ENCODE measurements at regions not wholly inside any gene's neighbourhood (a gene's known extent, or its start where the extent isn't known, plus 50 kb on each side); places are given as distances from the start of the nearest gene placed in this dataset.

DNA sequence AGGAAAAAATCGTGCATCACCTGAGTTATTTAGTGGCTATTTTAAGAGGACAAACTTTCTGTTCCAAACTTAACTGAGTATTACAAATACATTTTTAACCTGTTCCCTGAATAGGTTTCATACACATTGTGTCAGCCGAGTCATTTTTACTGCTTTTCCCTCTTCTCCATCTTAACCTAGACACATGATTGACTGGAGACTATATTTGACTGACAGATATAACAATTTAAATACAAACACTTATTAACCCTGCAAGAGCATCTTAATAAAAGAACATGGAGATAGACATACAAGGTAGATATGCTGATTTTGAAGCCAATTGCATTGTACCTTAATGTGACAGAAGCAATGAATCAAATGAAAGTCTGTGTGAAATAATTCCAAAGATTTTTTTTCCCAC, 810.5 kb upstream of the ARPP21 start:
- intact Hi-C loops (cut with micrococcal nuclease; ENCODE audit: unreplicated experiment) (no loop called here), in situ Hi-C loops (cut with HindIII; ENCODE audit: low pct_unique_long_range_greater_than_20kb, low sequenced_read_pairs) (no loop called here)
- no peak for DNase-seq (ENCODE audit: low read depth, low spot score)
- H3K4me3 ChIP-seq (ENCODE audit: low read depth in 2 of 2, low read length in 2 of 2), result no peak overlapping the region
- BruUV-seq (replicated peaks), result no TSS peak
- CTCF ChIA-PET, result no interaction called here
- no peaks in the 10 kb centered on the region for H3K27me3 ChIP-seq (ENCODE audit: control insufficient read depth, insufficient read depth, low read length)
- no peaks in the 10 kb centered on the region for H3K36me3 ChIP-seq (ENCODE audit: control insufficient read depth, insufficient read depth, low read length)
- no peaks in the 10 kb centered on the region for H3K4me1 ChIP-seq (ENCODE audit: control insufficient read depth, insufficient read depth, low read length)
- TF ChIP-seq SIN3A (IDR thresholded peaks at IDR 0.05; ENCODE audit: borderline replicate concordance, insufficient read depth, low read depth, low read length) (no peak), POLR2AphosphoS5 (IDR thresholded peaks at IDR 0.05; ENCODE audit: low read depth, low read length) (no peak), TCF7L2 (IDR thresholded peaks at IDR 0.05; ENCODE audit: low read depth, low read length) (no peak)
- TF ChIP-seq, protein P1, sequence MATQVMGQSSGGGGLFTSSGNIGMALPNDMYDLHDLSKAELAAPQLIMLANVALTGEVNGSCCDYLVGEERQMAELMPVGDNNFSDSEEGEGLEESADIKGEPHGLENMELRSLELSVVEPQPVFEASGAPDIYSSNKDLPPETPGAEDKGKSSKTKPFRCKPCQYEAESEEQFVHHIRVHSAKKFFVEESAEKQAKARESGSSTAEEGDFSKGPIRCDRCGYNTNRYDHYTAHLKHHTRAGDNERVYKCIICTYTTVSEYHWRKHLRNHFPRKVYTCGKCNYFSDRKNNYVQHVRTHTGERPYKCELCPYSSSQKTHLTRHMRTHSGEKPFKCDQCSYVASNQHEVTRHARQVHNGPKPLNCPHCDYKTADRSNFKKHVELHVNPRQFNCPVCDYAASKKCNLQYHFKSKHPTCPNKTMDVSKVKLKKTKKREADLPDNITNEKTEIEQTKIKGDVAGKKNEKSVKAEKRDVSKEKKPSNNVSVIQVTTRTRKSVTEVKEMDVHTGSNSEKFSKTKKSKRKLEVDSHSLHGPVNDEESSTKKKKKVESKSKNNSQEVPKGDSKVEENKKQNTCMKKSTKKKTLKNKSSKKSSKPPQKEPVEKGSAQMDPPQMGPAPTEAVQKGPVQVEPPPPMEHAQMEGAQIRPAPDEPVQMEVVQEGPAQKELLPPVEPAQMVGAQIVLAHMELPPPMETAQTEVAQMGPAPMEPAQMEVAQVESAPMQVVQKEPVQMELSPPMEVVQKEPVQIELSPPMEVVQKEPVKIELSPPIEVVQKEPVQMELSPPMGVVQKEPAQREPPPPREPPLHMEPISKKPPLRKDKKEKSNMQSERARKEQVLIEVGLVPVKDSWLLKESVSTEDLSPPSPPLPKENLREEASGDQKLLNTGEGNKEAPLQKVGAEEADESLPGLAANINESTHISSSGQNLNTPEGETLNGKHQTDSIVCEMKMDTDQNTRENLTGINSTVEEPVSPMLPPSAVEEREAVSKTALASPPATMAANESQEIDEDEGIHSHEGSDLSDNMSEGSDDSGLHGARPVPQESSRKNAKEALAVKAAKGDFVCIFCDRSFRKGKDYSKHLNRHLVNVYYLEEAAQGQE (IDR thresholded peaks at IDR 0.05; ENCODE audit: insufficient read depth in 1 of 2, low read depth in 2 of 2, low read length in 1 of 2), result no peak
- TF ChIP-seq, protein P2, sequence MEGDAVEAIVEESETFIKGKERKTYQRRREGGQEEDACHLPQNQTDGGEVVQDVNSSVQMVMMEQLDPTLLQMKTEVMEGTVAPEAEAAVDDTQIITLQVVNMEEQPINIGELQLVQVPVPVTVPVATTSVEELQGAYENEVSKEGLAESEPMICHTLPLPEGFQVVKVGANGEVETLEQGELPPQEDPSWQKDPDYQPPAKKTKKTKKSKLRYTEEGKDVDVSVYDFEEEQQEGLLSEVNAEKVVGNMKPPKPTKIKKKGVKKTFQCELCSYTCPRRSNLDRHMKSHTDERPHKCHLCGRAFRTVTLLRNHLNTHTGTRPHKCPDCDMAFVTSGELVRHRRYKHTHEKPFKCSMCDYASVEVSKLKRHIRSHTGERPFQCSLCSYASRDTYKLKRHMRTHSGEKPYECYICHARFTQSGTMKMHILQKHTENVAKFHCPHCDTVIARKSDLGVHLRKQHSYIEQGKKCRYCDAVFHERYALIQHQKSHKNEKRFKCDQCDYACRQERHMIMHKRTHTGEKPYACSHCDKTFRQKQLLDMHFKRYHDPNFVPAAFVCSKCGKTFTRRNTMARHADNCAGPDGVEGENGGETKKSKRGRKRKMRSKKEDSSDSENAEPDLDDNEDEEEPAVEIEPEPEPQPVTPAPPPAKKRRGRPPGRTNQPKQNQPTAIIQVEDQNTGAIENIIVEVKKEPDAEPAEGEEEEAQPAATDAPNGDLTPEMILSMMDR (IDR thresholded peaks at IDR 0.05), result no peak
- no peak overlapping the region for H3K27ac ChIP-seq (ENCODE audit: low read length)
- POLR2A ChIA-PET, result no interaction called here
- ATAC-seq, result no peak
- H3K9me3 ChIP-seq (ENCODE audit: control insufficient read depth, insufficient read depth, low read depth, low read length), result no peaks in the 10 kb centered on the region

DNA sequence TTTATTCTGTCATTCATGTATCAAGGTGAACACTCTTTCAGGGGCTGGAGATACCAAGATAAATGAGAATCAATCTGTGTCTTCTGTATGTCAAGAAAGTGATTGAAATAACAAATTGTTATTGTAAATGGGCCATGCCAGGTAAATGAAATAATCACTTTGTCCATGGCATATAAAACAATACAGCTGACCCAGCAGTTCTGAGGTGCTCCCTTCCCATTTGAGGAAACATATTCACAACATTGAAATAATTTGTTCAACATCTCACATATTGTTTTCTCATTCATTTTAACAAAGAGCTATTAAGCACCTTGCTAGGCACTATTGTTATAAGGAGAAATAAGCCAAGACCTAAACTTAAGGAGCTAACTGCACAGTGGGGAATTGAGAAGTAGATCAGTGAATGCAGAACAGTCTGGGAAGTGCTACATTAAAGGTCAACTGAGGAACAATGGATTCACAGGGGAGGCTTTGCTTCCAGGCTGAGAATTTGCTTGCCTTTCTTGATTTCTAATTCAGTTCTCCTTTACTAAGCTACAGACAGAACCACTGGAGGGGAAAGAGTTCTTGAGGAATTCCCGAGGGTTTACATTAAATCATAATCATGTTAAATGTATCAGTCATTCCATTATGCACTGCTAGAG, 806.3 kb upstream of the ARPP21 start:
- BruUV-seq (replicated peaks), result no TSS peak
- POLR2A ChIA-PET, result no interaction called here
- no peaks in the 10 kb centered on the region for H3K36me3 ChIP-seq (ENCODE audit: control insufficient read depth, insufficient read depth, low read length)
- no peaks in the 10 kb centered on the region for H3K9me3 ChIP-seq (ENCODE audit: control insufficient read depth, insufficient read depth, low read depth, low read length)
- no peak overlapping the region for H3K4me3 ChIP-seq (ENCODE audit: low read depth in 2 of 2, low read length in 2 of 2)
- intact Hi-C loops (cut with micrococcal nuclease; ENCODE audit: unreplicated experiment), result no loop called here
- CTCF ChIA-PET, result no interaction called here
- DNase-seq (ENCODE audit: low read depth, low spot score), result no peak
- no peak for ATAC-seq
- H3K4me1 ChIP-seq (ENCODE audit: control insufficient read depth, insufficient read depth, low read length), result no peaks in the 10 kb centered on the region
- in situ Hi-C loops (cut with HindIII; ENCODE audit: low pct_unique_long_range_greater_than_20kb, low sequenced_read_pairs), result no loop called here
- H3K27ac ChIP-seq (ENCODE audit: low read length), result no peak overlapping the region
- H3K27me3 ChIP-seq (ENCODE audit: control insufficient read depth, insufficient read depth, low read length), result no peaks in the 10 kb centered on the region
- TF ChIP-seq TCF7L2 (IDR thresholded peaks at IDR 0.05; ENCODE audit: low read depth, low read length) (no peak), POLR2AphosphoS5 (IDR thresholded peaks at IDR 0.05; ENCODE audit: low read depth, low read length) (no peak), SIN3A (IDR thresholded peaks at IDR 0.05; ENCODE audit: borderline replicate concordance, insufficient read depth, low read depth, low read length) (no peak)
- TF ChIP-seq, protein P1 (IDR thresholded peaks at IDR 0.05; ENCODE audit: insufficient read depth in 1 of 2, low read depth in 2 of 2, low read length in 1 of 2), result no peak
- TF ChIP-seq, protein P2 (IDR thresholded peaks at IDR 0.05), result no peak
